ENCODE measurements at regions not wholly inside any gene's neighbourhood (a gene's known extent, or its start where the extent isn't known, plus 50 kb on each side); places are given as distances from the start of the nearest gene placed in this dataset.

- TF ChIP-seq CTCF (IDR thresholded peaks at IDR 0.05; ENCODE audit: low read length) (no peak), EZH2 (IDR thresholded peaks at IDR 0.05; ENCODE audit: borderline replicate concordance, low read length) (no peak)
Measured at GRCh38 chr12:5124401-5124800, 80.7 kb downstream of the KCNA5 start.
